ENCODE measurements at regions not wholly inside any gene's neighbourhood (a gene's known extent, or its start where the extent isn't known, plus 50 kb on each side); places are given as distances from the start of the nearest gene placed in this dataset.

DNA sequence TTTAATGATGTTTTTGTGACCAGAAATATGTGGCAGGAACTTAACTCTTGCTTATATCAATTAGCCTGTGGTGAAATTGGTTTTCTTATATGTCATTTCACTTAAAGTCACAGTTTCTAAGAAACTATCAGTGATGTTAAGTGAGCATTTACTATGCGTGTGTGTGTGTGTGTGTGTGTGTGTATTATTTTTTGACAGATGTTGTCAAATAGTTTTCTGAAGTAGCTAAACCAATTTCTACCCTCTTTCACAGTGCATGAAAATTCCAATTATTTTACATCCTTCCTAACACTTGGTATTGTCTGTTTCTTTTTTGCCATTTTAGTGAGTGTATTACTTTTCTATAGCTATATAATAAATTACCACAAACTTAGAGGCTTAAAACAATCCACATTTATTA is 122.1 kb upstream of the CAND1 start:
- no peak for DNase-seq (ENCODE audit: low read depth in 2 of 2)

- DNase-seq (ENCODE audit: low read depth in 2 of 2) = no peak
These were observed 121.7 kb upstream of the CAND1 start for GRCh38 chr12:67147447-67147846.

DNA sequence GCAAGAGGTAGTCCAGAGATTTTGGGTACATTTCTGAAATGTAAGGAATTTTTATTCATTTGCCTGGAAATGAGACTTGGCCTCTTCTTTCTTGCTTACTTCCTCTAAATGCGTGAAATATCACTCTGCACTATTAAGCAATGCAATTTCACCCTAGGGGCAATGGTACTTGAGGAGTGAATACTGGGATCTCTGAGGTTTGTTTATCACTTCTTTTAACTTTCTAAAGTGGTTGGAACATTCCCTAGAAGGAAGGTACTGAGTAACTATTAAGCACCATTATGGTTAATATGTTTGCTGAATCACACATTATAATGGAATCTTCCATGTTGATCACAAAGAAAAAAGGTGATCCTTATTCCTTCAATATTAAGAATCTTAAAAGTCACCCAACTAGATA is 120.9 kb upstream of the CAND1 start:
- DNase-seq (ENCODE audit: low read depth in 2 of 2) = no peak

GRCh38 chr12:67151886-67152285 is 117.3 kb upstream of the CAND1 start:
- DNase-seq (ENCODE audit: low read depth in 2 of 2) = no peak

DNA sequence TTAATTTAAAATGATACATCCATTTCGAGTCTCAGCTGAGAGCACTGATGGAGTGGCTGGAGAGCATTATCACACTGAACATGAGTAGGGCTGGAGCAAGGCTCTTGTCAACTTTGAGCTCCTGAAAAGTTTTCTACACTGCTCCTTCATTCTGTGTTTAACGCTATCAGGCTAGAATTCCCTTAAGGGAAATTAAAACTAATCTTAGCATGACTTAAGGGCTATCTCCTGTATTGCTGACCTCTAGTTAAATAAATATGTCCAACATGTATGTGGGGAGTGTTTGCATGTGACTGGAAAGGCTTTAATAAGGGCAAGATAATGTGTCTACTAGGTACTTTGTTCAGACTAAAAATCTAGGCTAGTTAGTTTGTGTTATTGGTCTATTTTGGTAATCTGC is 116.7 kb upstream of the CAND1 start:
- DNase-seq (ENCODE audit: low read depth in 2 of 2) = no peak

GRCh38 chr12:67154901-67155300 is 114.3 kb upstream of the CAND1 start:
- no peak for DNase-seq (ENCODE audit: low read depth in 2 of 2)

GRCh38 chr12:67155863-67156262 is 113.3 kb upstream of the CAND1 start:
- DNase-seq (ENCODE audit: low read depth in 2 of 2) = no peak

- peak; percentile 14 to 30 for DNase-seq (ENCODE audit: low read depth in 2 of 2)
These were observed 107.7 kb upstream of the CAND1 start for GRCh38 chr12:67161322-67161918.

- no peak for DNase-seq (ENCODE audit: low read depth in 2 of 2)
These were observed 95.9 kb upstream of the CAND1 start for GRCh38 chr12:67173258-67173657.

- DNase-seq (ENCODE audit: low read depth in 2 of 2) = no peak
These were observed 86.6 kb upstream of the CAND1 start for GRCh38 chr12:67182551-67182950.

DNA sequence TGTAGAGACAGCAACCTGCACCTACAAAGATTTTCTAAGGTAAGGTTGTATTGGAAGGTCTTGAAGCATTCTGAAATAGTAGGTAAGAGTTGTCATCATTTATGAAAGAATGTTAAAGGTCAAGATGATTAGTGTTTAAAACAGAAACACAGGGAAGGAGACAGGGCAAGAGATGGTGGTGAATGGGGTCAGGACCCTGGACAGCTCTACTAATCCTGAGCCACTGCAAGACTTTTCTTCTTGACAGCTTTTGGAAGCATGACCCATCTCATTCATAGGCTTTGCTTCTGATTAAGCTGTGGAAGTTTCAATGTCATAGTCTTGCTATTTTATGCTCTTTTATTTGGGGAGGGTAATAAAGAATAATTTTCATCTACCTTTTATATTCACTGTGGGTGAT is 75.5 kb upstream of the CAND1 start:
- DNase-seq (ENCODE audit: low read depth in 2 of 2) = peak; percentile 4 to 12

DNA sequence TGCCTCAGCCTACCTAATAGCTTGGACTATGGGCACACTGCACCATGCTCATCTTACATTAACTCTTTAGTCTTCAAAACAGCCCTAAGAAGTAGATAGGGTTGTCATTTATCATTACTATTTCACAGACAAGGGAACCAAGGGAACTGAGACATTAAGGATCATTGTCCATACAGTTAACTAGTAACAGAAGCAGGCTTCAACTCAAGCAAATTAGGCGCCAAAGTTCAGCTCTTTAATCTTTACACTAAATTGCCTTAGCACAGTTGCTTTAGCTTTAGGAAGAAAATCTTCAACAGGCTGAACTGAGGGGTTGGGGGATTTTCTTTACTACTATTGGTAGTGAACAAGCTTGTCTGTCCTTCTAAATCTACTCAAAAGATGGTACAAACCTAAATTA is 68.8 kb upstream of the CAND1 start:
- DNase-seq (ENCODE audit: low read depth in 2 of 2) = no peak

DNA sequence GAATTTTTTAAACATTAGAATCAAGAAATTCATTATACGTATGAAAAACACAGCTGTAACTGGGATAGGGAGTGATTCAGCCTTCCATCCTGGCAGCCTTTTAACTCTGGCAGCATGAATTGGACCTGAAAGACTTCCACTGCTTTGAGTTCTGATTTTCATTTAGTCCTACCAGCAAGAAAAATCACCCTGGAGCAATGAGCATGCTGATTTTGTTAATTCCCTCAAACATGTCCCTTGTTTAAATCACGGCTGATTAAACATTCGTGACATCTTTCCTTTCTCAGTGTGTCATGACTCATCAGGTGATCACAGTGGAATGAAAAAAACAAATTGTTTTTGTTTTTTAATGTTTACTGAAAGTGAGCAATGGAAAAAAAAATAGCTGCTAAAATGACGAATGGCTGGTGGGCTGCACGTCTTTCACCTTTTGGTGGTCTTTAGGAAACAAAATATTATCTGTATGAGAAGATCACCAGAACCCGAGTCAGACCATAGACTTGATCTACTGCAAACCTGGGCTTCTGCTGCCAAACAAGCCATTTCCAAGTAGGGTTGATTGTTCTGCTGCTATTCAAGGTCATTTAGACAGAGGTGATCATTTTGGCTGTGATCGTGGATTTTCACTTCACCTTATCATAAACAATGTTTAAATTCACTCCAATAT is 67.0 kb upstream of the CAND1 start:
- no peak for DNase-seq (ENCODE audit: low read depth in 2 of 2)

DNA sequence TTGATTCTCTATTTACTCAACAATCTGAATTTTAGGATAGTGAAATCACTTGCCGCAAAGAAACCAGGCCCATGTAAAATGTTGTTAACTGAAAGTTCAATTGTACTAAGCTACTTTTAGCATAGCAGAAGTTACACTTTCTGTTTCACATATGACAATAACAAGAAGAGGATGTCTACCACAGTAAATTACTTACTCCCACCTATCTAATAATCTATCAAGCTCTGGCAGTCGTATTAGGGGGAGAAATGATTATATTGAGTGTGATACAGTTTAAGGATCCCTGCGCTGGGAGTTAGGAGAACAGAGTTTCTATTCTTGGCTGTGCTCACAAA is 66.5 kb upstream of the CAND1 start:
- DNase-seq (ENCODE audit: low read depth in 2 of 2) = no peak

DNA sequence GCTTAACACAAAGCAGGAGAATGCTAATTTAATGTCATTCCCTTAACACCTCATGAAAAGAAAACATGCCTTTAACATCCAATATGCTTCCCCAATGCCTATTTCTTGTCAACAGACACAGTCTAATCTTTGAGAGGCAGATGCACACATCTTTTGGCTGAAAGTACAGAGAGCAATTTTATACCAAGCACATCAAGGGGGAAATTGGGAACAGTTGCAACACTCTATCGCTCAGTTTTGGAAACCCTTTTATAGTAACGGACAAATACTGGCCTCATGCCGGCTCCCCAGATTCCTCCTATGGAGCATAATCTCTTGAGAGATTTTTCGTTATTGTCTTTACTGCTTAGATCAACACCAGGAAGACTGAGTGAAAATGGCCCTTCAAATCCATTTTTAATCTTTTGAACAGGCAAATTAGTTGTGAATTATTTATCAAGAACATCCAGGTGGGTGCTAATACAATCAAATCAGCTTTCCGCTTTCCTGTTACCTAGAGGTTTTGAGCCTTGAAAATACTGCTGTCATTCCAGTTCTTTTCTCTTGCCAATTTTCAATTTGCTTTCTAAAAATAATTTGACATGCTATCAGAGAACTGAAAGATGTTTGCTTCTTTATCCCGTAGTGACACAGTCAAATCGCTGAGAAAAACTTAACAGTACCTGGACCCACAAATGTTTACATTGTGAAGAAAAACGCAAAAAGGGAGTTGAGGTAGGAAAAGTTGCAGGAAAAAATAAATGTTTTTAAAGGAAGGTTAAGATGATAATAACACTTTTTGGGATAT is 60.7 kb upstream of the CAND1 start:
- DNase-seq (ENCODE audit: low read depth in 2 of 2) = no peak

- no peak for DNase-seq (ENCODE audit: low read depth in 2 of 2)
These were observed 58.1 kb upstream of the CAND1 start for GRCh38 chr12:67211029-67211428.

GRCh38 chr12:67211494-67211893 is 57.7 kb upstream of the CAND1 start:
- DNase-seq (ENCODE audit: low read depth in 2 of 2) = no peak

- DNase-seq (ENCODE audit: low read depth in 2 of 2) = no peak
These were observed 51.5 kb upstream of the CAND1 start for GRCh38 chr12:67217647-67218046.
